Liver (tissue), 3 donors: ENCODE measurements at regions not wholly inside any gene's neighbourhood (a gene's known extent, or its start where the extent isn't known, plus 50 kb on each side); places are given as distances from the start of the nearest gene placed in this dataset.

Experiments
- ATF3 ChIP-seq: IDR thresholded peaks from 2 replicates; pipeline ENCODE4 v1.6.1; 2016; ENCODE audit warnings: antibody characterized with exemption
- CTCF ChIP-seq: fragments of 150-350 bp; IDR thresholded peaks from 2 replicates; pipeline ENCODE4 v1.5.1; 2017; ENCODE audit warnings: improper control_type of control experiment, low read depth, low read length; ENCODE audit not compliant: missing input control
- RXRA ChIP-seq, 2 donors: IDR thresholded peaks; 2 replicates each; pipeline ENCODE4 v1.6.1; 2017 to 2018; ENCODE audit warnings: antibody characterized with exemption in 2 of 2, mild to moderate bottlenecking in 1 of 2
- donor health status: healthy.
- donor health status: healthy.

- TF ChIP-seq CTCF (no peak), RXRA (IDR thresholded peaks at IDR 0.05) (no peak), ATF3 (no peak)
Measured at GRCh38 chr14:61645247-61645646, 50.1 kb upstream of the HIF1A start.
